RWPE2 (cell line): ENCODE measurements at regions not wholly inside any gene's neighbourhood (a gene's known extent, or its start where the extent isn't known, plus 50 kb on each side); places are given as distances from the start of the nearest gene placed in this dataset.

Experiments
- ATAC-seq: fragments of 200-7000 bp; cut with Tn5 transposase; 3 replicates; pipeline ENCODE4 v1.9.1; 2021; ENCODE audit warnings: low read depth
- DNase-seq: peaks from one replicate; pipeline ENCODE4 v3.0.0-alpha.2; 2020; ENCODE audit warnings: low spot score
- H3K27ac ChIP-seq: fragments of 450-650 bp; 2 replicates; pipeline ENCODE4 v1.5.1; 2017; ENCODE audit warnings: mild to moderate bottlenecking; ENCODE audit not compliant: poor library complexity, severe bottlenecking
- H3K27me3 ChIP-seq: fragments of 250-450 bp; sonication (Bioruptor Pico); 2 replicates; pipeline ENCODE4 v1.5.1; 2021; ENCODE audit warnings: mild to moderate bottlenecking, moderate library complexity; ENCODE audit not compliant: insufficient read depth, poor library complexity, severe bottlenecking
- H3K36me3 ChIP-seq: fragments of 250-450 bp; sonication (Bioruptor Pico); 2 replicates; pipeline ENCODE4 v1.5.1; 2020; ENCODE audit warnings: low read depth, mild to moderate bottlenecking, moderate library complexity
- H3K4me1 ChIP-seq: fragments of 250-450 bp; sonication (Bioruptor Pico); 2 replicates; pipeline ENCODE4 v1.5.1; 2021; ENCODE audit warnings: mild to moderate bottlenecking, moderate library complexity; ENCODE audit not compliant: insufficient read depth, poor library complexity, severe bottlenecking
- H3K4me3 ChIP-seq: fragments of 250-450 bp; sonication (Bioruptor Pico); 2 replicates; pipeline ENCODE4 v1.5.1; 2021; ENCODE audit warnings: mild to moderate bottlenecking, moderate library complexity; ENCODE audit not compliant: severe bottlenecking
- H3K9me3 ChIP-seq: fragments of 250-450 bp; sonication (Bioruptor Pico); 2 replicates; pipeline ENCODE4 v1.5.1; 2021; ENCODE audit warnings: mild to moderate bottlenecking, moderate library complexity; ENCODE audit not compliant: severe bottlenecking
- TF ChIP-seq, protein P1 (sequence below): fragments of 450-650 bp; IDR thresholded peaks from one replicate; pipeline ENCODE4 v1.5.1; 2017; ENCODE audit warnings: mild to moderate bottlenecking, moderate library complexity; ENCODE audit not compliant: poor library complexity, severe bottlenecking

DNA sequence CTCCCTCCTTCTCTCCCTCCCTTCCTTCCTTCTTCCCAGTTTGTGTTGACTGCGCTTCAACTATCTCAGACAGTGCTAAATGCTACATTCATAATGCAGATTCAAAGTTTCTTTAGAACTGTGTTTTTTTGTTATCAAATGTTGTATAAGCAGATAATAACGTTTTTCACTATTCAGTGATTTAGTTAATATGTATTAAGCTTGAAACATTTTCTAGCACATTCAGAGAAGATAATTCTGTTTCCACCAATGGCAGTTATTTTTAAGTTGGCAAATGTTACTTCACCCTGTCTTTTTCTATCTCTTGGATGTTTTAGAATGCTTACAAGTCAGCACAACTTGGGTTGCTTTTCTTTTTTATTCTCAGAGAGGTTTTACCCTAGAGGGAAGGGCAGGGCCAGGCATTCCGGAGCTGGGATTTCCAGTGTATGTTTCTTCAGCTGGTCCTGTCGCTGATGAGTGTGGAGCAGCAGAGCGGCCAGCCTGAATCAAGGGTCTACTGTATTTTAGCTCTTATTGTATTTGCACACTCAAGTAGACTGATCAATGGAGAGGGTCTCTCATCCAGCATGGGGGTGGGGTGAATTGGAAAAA lies 162.3 kb upstream of the ARHGAP20 start:
- TF ChIP-seq, protein P1, sequence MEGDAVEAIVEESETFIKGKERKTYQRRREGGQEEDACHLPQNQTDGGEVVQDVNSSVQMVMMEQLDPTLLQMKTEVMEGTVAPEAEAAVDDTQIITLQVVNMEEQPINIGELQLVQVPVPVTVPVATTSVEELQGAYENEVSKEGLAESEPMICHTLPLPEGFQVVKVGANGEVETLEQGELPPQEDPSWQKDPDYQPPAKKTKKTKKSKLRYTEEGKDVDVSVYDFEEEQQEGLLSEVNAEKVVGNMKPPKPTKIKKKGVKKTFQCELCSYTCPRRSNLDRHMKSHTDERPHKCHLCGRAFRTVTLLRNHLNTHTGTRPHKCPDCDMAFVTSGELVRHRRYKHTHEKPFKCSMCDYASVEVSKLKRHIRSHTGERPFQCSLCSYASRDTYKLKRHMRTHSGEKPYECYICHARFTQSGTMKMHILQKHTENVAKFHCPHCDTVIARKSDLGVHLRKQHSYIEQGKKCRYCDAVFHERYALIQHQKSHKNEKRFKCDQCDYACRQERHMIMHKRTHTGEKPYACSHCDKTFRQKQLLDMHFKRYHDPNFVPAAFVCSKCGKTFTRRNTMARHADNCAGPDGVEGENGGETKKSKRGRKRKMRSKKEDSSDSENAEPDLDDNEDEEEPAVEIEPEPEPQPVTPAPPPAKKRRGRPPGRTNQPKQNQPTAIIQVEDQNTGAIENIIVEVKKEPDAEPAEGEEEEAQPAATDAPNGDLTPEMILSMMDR, result no peak
- Histone ChIP-seq H3K4me3 (no peak overlapping the region), H3K4me1 (no peaks in the 10 kb centered on the region), H3K36me3 (no peaks in the 10 kb centered on the region), H3K27me3 (no peaks in the 10 kb centered on the region), H3K27ac (no peak overlapping the region), H3K9me3 (no peaks in the 10 kb centered on the region)
- DNase-seq (no peak), ATAC-seq (no peak)

DNA sequence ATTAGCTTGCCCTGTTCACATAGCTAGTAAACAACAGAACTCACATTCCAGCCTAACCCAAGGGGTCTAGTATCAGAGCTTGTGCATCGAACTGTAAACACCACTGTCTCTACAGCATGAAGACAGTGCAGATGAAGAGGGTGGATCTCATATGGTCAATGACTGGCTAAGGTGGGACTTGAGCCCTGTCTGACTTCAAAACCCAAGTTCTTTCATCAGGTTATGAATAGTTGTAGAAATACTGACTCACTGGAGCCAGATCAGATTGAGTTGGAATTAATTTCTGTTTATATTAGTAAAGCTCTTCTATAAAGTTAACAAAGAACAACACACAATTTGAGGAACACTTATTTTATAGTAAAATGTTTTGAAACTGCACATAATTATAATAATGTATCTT lies 161.7 kb upstream of the ARHGAP20 start:
- TF ChIP-seq, protein P1, result no peak
- Histone ChIP-seq H3K9me3 (no peaks in the 10 kb centered on the region), H3K4me1 (no peaks in the 10 kb centered on the region), H3K36me3 (no peaks in the 10 kb centered on the region), H3K27me3 (no peaks in the 10 kb centered on the region), H3K27ac (no peak overlapping the region), H3K4me3 (no peak overlapping the region)
- no peak for ATAC-seq
- DNase-seq, result no peak

DNA sequence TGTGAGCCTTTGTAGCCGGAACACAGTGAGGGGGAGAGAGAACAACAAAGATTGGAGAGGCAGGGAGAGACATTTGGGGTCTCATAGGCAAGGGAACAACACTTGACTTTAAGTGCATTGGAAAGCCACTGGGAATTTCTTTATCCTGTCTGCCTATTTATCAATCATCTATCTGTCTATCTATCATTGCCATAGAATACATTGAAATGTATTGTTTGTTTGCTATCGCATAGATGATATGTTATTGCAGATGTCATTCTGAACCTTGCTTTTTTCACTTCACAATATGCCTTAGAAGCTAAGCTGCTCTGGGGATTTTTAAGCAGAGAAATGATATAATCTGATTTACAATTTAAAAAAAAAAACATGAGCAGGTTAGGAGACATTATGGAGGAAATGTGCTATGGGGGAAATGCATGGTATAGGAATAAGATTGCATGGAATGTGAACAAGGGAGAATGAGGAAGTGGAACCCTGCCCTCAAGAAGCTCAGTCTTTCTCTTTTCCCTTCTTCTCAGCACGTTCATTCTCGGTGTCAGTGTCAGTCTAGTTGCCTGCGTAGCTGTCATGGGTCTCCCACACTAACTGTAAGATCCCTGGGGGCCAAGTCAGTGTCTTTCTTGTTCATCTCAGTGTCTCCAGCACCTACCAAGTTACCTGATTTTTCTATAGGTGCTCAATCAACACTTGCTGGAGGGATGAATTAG lies 158.7 kb upstream of the ARHGAP20 start:
- TF ChIP-seq, protein P1, result no peak
- Histone ChIP-seq H3K27me3 (no peaks in the 10 kb centered on the region), H3K9me3 (no peaks in the 10 kb centered on the region), H3K36me3 (no peaks in the 10 kb centered on the region), H3K4me1 (no peaks in the 10 kb centered on the region), H3K4me3 (no peak overlapping the region), H3K27ac (no peak overlapping the region)
- DNase-seq, result no peak
- no peak for ATAC-seq

DNA sequence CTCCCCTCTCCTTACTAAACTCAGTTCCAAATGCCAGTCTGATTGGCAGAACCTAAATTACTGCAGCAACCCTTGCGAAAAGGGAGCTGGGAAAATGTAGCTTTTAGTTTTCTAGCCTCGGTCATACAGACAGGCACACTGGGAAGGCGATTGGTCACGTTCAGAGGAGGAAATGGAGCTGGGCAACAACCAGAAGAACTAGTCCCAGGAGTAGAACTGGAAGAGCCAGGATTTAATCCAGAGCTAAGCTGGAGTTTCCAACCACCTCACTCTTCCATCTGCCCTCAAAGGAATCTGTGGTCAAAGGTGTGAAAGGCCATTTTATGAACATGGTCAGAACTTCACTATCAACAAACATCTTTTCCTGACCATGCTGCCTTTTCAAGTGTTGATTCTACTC lies 155.7 kb upstream of the ARHGAP20 start:
- TF ChIP-seq, protein P1, result no peak
- Histone ChIP-seq H3K36me3 (no peaks in the 10 kb centered on the region), H3K4me1 (no peaks in the 10 kb centered on the region), H3K27me3 (no peaks in the 10 kb centered on the region), H3K27ac (no peak overlapping the region), H3K9me3 (no peaks in the 10 kb centered on the region), H3K4me3 (no peak overlapping the region)
- no peak for ATAC-seq
- DNase-seq, result no peak

DNA sequence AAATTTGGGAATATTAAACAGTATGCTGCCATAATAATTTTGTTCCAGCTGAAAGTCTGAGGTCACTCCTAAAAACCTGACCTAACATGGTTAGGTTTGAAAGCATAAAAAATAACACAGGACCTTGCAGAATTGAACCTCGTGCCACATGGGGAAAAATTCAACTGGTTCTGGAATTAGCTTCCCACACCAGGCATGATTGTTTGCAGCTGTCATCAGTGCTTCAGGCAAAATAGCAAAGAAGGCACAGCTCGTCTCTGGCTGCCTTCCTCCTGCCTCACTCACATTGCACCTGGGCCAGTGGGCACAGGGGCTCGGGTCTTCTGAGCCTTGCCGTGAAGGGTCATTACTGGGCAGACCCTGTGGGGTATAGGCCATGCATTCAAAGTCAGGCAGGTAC lies 153.8 kb upstream of the ARHGAP20 start:
- Histone ChIP-seq H3K4me3 (no peak overlapping the region), H3K27ac (no peak overlapping the region), H3K36me3 (no peaks in the 10 kb centered on the region), H3K27me3 (no peaks in the 10 kb centered on the region), H3K9me3 (no peaks in the 10 kb centered on the region), H3K4me1 (no peaks in the 10 kb centered on the region)
- ATAC-seq, result no peak
- DNase-seq, result no peak
- TF ChIP-seq, protein P1, result no peak
